Activated naive CD4-positive, alpha-beta T cell treated with anti-CD3 and anti-CD28 coated beads, Interleukin-2, amount 50 U/mL, for 24 hours (primary cell): ENCODE measurements at regions not wholly inside any gene's neighbourhood (a gene's known extent, or its start where the extent isn't known, plus 50 kb on each side); places are given as distances from the start of the nearest gene placed in this dataset.
"Not testable (repeated sequence)": the region's sequence is repeated elsewhere in the genome, so short reads cannot be mapped to it uniquely, and the experiment has no call there.

ENCODE experiments used
- H3K27ac Mint-ChIP-seq: one replicate; pipeline ENCODE4 v1.8.0; 2021; ENCODE audit warnings: mild to moderate bottlenecking, mixed read lengths
- H3K27me3 Mint-ChIP-seq: one replicate; pipeline ENCODE4 v1.8.0; 2021; ENCODE audit warnings: mixed read lengths
- H3K36me3 Mint-ChIP-seq: one replicate; pipeline ENCODE4 v1.8.0; 2021; ENCODE audit warnings: mixed read lengths
- H3K4me1 Mint-ChIP-seq: one replicate; pipeline ENCODE4 v1.8.0; 2021; ENCODE audit warnings: mixed read lengths
- H3K4me3 Mint-ChIP-seq: one replicate; pipeline ENCODE4 v1.8.0; 2021; ENCODE audit warnings: mild to moderate bottlenecking, mixed read lengths
- H3K9me3 Mint-ChIP-seq: one replicate; pipeline ENCODE4 v1.8.0; 2021; ENCODE audit warnings: mixed read lengths

DNA sequence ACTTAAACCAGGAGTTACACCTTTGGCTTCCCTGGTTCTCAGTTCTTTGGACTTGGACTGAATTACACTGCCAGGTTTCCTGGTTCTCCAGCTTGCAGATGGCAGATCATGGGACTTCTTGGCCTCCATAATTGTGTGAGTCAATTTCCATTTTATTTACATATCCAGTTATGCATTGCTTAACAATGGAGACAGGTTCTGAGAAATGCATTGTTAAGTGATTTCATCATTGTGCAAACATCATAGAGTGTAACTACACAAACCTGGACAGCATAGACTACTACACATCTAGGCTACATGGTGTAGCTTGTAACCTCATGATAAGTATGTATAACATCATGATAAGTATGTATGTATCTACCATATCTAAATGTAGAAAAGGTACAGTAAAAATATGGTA, 276.1 kb upstream of the BTG1 start:
- H3K27ac Mint-ChIP-seq = no peak overlapping the region
- no peaks in the 10 kb centered on the region for H3K27me3 Mint-ChIP-seq
- H3K36me3 Mint-ChIP-seq = peaks cover 8% of the 10 kb centered on the region
- H3K4me3 Mint-ChIP-seq = no peak overlapping the region
- H3K4me1 Mint-ChIP-seq = peaks cover 63% of the 10 kb centered on the region
- peaks cover 6% of the 10 kb centered on the region for H3K9me3 Mint-ChIP-seq

DNA sequence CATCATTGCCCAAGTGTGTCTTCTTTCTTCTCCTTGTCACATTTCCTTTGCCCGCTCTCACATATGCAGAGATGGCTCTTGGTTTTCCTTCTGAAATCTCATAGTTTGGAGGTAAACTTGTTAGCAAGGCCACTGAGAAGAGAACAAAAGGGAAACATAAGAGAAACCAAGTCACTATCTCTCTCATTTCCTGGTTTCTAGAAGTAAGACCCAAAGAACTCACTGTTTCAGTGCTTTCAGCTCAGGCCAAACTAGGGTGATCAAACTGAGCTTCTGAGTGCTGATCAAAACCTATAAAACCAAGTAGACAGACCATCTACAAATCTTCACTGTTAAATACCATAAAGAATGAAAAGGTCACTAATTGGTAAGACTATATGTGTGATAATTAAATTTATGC, 275.4 kb upstream of the BTG1 start:
- H3K4me1 Mint-ChIP-seq = peaks cover 64% of the 10 kb centered on the region
- H3K4me3 Mint-ChIP-seq = no peak overlapping the region
- H3K27ac Mint-ChIP-seq = peak overlapping the region; percentile 0
- H3K27me3 Mint-ChIP-seq = no peaks in the 10 kb centered on the region
- peaks cover 8% of the 10 kb centered on the region for H3K36me3 Mint-ChIP-seq
- H3K9me3 Mint-ChIP-seq = peaks cover 10% of the 10 kb centered on the region

DNA sequence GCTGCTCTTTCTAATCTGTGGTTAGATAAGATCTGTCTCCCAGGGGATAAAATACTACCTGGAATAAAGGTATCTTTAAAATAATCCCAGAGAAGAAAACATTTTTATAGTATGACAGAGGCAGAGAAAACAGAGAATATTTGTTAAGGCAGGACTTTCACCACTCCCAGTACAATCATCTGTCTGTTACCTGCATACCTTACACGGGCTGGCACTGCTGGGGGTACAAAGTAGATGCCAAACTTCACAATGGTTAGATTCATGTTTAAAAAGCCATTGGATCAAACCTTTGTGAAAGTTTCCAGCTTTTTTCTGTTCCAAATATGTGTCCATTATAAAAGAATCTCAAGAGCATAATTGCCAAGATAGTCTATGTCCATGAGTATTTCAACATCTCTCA, 273.6 kb upstream of the BTG1 start:
- Mint-ChIP-seq H3K9me3 (peaks cover 10% of the 10 kb centered on the region), H3K27ac (no peak overlapping the region), H3K36me3 (peaks cover 8% of the 10 kb centered on the region), H3K4me3 (no peak overlapping the region), H3K27me3 (no peaks in the 10 kb centered on the region), H3K4me1 (peaks cover 63% of the 10 kb centered on the region)

DNA sequence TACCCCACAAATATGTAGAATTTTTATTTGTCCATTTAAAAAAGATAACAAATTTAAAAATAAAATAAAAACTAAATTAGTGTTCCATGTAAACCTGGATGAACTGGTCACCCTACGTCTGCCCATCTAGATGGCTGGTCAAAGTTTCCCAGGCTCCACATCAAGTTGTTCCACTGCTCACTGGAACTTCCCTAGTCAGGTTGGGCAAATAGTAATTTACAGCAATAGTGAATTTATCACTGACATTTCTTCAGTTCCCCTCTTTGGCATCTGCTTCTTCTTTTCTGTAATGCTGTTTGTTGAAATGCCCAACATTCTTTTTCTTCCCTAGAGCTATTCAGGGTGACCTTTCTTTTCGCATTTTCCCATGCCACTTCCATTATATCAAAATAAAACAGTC, 272.7 kb upstream of the BTG1 start:
- no peak overlapping the region for H3K27ac Mint-ChIP-seq
- no peaks in the 10 kb centered on the region for H3K27me3 Mint-ChIP-seq
- peaks cover 10% of the 10 kb centered on the region for H3K9me3 Mint-ChIP-seq
- no peak overlapping the region for H3K4me3 Mint-ChIP-seq
- H3K4me1 Mint-ChIP-seq = peaks cover 58% of the 10 kb centered on the region
- peaks cover 8% of the 10 kb centered on the region for H3K36me3 Mint-ChIP-seq

DNA sequence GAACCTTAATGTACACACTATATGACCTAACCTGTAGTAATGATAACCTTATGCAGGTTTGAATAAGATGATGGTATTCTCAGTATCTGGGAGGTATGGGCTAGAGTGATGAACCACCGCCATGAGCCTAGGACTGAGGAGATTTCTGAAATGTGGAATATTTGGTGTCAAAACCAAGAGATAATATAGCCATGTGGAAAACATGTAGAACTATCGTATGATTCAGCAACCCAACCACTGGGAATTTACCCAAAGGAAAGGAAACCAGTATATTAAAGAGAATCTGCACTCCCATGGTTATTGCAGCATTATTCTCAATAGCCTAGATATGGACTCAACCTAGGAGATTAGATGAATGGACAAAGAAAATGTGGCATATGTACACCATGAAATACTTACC, 271.7 kb upstream of the BTG1 start:
- Mint-ChIP-seq H3K4me3 (no peak overlapping the region), H3K27me3 (no peaks in the 10 kb centered on the region), H3K36me3 (peaks cover 8% of the 10 kb centered on the region), H3K9me3 (peaks cover 10% of the 10 kb centered on the region), H3K27ac (peak overlapping the region; percentile 3), H3K4me1 (peaks cover 53% of the 10 kb centered on the region)

DNA sequence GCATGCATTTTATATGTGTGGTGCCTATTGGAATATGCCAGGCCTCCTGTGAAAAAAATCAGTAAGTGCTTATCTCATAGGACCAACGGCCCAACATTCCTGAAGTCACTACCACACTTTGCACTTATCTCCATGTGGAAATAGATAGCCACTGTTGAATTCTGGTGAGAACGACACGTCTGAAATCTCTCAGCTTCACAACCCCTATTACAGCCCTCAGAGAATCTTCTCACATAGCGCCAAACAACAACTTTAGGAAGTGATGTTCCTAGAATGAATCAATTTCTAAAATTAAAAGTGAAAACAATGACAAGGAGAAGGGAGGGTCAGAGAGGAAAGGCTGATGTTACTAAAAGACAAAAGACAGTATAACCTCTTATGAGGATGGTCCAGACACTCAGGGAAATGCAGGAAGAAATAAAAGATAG, 270.8 kb upstream of the BTG1 start:
- Mint-ChIP-seq H3K9me3 (peaks cover 10% of the 10 kb centered on the region), H3K4me1 (peaks cover 57% of the 10 kb centered on the region), H3K27ac (no peak overlapping the region), H3K4me3 (no peak overlapping the region), H3K36me3 (peaks cover 8% of the 10 kb centered on the region), H3K27me3 (no peaks in the 10 kb centered on the region)

DNA sequence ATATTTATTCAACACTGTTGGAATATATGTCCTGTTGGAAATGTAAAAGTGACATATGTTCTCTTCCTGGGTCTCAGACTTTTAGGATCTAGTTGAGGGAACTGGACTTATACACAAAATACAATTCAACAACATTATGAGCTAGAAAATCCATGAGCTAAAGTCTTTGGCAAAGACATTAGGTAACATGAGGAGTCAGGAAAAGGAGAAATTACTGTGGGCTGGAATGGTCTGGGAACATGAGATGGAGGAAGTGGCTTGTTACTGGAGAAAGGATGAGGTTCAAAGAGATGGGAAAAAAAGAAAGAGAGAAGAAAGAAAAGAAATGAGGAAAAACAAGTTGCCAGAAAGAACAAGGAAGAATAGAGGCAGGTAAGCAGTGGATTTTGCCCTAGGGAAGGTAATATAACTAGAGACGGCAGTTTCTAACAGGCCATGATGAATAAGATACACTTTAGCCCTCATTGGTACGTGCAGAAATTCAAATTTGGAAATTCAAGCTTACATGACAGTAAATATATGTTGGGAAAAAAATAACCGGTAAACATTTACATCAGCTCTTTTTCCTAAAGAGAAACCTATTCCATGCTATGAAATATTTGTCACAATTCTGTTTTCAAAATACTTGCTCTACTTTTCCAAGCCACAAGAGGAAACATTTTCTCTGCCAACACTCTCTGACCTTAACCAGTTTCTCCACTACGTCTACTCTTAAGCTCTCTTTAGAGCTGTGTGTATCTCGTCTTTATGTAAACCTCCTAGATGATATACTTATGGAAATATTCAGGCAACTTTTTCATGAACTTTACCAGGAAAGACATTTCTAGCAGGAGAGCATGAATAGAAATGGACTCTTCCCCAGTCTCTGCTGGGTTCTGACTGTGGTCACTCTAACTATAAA, 268.8 kb upstream of the BTG1 start:
- Mint-ChIP-seq H3K27ac (peak overlapping the region; percentile 27), H3K9me3 (peaks cover 4% of the 10 kb centered on the region), H3K4me1 (peaks cover 56% of the 10 kb centered on the region), H3K36me3 (no peaks in the 10 kb centered on the region), H3K27me3 (no peaks in the 10 kb centered on the region), H3K4me3 (no peak overlapping the region)

DNA sequence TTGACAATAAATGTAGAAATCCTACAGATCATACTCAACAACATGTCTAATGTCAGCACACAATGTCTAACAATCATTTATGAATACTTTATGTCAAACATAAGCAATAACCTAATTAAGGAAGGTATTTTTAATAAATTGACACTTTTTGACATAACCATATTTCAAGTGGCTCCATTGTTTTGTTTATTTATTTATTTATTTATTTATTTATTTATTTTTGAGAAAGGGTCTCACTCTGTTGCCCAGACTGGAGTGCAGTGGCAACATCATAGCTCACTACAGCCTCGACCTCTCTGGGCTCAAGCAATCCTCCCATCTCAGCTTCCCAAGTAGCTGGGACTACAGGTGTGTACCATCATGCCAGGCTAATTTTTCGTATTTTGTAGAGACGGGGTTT, 267.6 kb upstream of the BTG1 start:
- H3K4me1 Mint-ChIP-seq = peaks cover 66% of the 10 kb centered on the region
- no peak overlapping the region for H3K4me3 Mint-ChIP-seq
- no peak overlapping the region for H3K27ac Mint-ChIP-seq
- peaks cover 1% of the 10 kb centered on the region for H3K36me3 Mint-ChIP-seq
- peaks cover 4% of the 10 kb centered on the region for H3K9me3 Mint-ChIP-seq
- H3K27me3 Mint-ChIP-seq = no peaks in the 10 kb centered on the region

DNA sequence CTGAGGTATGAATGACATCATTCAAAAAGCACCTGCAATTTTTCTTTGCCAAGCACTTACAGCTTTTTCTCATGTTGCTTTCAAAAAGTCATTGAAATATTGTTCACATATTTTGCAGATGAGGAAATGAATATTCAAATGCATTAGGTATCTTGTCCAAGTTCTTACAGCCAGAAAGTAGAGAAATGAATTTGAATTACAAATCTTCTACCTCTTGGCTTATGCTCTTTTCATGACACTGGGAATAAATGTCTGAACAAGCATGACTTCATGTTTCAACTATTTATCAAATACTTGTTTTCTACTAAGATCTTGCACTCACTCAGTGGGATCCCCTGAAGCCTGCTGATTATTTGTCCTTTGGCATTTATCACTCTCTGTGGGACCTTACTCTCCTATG, 267.2 kb upstream of the BTG1 start:
- Mint-ChIP-seq H3K36me3 (peaks cover 1% of the 10 kb centered on the region), H3K27me3 (no peaks in the 10 kb centered on the region), H3K4me1 (peaks cover 68% of the 10 kb centered on the region), H3K4me3 (no peak overlapping the region), H3K9me3 (peaks cover 4% of the 10 kb centered on the region), H3K27ac (no peak overlapping the region)

DNA sequence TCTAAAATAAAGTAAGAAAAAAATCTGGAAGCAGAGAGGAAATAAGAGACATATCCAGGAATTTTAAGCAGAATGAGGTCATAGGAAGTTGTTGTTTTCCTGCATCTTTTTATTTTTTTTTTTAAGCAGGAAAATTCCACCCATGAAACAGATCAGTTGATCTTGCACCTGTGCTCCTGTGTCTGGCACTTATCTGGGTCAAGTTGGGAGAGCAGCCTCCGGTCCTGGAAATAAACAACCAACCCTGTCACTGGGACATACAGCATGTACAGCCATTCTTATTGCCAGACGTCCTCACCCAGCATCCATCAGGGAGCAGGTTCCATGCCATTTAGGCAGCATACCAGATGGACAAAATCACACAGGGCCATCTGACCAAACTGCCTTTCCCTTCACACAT, 266.0 kb upstream of the BTG1 start:
- Mint-ChIP-seq H3K36me3 (peaks cover 1% of the 10 kb centered on the region), H3K27ac (peak overlapping the region; percentile 10), H3K4me1 (peaks cover 68% of the 10 kb centered on the region), H3K9me3 (peaks cover 4% of the 10 kb centered on the region), H3K27me3 (no peaks in the 10 kb centered on the region), H3K4me3 (no peak overlapping the region)

DNA sequence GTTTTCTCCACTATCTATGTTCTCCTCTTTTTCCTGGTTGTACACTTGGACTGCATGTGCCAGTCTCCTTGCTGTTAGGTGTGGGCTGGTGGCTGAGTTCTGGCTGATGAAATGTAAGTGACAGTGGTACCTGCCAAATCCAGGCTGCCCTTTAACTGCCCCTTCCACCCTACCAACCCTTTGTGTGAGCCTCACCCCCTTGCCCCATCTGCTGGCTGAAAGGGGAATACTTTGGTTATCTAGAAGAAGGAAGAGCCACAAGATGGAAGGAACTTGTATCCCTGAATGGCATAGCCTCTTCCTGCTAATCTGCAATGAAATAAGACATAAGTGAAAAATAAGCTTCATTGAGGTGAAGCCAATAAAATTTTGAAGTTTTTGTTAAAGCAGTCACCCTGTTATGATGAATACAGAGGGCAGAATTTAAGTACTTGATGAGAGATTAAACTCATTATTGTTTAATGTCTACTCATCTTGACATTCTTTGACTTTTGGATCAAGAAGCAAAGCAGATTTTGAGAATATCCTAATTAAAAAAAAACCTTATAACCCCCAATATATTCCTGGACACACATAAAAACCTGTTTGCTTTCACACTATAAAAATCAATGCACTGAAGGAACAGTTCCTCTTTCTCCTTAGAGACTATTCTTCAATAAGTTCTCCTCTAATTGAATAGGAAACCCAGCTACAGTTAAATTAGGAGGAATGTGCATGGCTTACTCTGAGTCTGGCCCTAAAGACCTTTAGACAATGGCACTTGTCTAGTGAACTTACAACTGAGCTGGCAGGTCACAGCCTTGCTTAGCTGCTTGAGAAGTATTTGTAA, 262.6 kb upstream of the BTG1 start:
- Mint-ChIP-seq H3K27ac (peak overlapping the region; percentile 59), H3K4me1 (peaks cover 80% of the 10 kb centered on the region), H3K27me3 (no peaks in the 10 kb centered on the region), H3K36me3 (peaks cover 1% of the 10 kb centered on the region), H3K9me3 (no peaks in the 10 kb centered on the region), H3K4me3 (no peak overlapping the region)

DNA sequence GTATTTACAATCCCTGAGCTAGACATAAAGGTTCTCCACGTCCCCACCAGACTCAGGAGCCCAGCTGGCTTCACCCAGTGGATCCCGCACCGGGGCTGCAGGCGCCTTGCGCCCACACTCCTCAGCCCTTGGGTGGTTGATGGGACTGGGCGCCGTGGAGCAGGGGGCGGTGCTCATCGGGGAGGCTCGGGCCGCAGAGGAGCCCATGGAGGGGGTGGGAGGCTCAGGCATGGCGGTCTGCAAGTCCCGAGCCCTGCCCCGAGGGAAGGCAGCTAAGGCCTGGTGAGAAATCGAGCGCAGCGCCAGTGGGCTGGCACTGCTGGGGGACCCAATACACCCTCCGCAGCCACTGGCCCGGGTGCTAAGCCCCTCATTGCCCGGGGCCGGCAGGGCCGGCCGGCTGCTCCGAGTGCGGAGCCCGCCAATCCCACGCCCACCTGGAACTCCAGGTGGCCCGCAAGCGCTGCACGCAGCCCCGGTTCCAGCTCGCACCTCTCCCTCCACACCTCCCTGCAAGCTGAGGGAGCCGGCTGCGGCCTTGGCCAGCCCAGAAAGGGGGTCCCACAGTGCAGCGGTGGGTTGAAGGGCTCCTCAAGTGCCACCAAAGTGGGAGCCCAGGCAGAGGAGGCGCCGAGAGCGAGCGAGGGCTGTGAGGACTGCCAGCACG, 260.9 kb upstream of the BTG1 start:
- not testable (repeated sequence) for H3K4me3 Mint-ChIP-seq, H3K9me3 Mint-ChIP-seq, H3K36me3 Mint-ChIP-seq, H3K27me3 Mint-ChIP-seq
- H3K27ac Mint-ChIP-seq = peak overlapping the region; percentile 15
- H3K4me1 Mint-ChIP-seq = peaks cover 88% of the 10 kb centered on the region

DNA sequence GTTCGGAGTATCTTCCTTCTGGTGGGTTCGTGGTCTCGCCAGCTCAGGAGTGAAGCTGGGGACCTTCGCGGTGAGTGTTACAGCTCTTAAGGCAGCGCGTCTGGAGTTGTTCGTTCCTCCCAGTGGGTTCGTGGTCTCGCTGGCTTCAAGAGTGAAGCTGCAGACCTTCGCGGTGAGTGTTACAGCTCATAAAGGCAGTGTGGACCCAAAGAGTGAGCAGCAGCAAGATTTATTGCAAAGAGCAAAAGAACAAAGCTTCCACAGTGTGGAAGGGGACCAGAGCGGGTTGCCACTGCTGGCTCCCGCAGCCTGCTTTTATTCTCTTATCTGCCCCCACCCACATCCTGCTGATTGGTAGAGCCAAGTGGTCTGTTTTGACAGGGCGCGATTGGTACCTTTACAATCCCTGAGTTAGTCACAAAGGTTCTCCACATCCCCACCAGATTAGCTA, 260.2 kb upstream of the BTG1 start:
- not testable (repeated sequence) for H3K36me3 Mint-ChIP-seq, H3K27me3 Mint-ChIP-seq, H3K9me3 Mint-ChIP-seq
- Mint-ChIP-seq H3K4me3 (peak overlapping the region; percentile 91), H3K4me1 (peaks cover 91% of the 10 kb centered on the region), H3K27ac (peak overlapping the region; percentile 99)

DNA sequence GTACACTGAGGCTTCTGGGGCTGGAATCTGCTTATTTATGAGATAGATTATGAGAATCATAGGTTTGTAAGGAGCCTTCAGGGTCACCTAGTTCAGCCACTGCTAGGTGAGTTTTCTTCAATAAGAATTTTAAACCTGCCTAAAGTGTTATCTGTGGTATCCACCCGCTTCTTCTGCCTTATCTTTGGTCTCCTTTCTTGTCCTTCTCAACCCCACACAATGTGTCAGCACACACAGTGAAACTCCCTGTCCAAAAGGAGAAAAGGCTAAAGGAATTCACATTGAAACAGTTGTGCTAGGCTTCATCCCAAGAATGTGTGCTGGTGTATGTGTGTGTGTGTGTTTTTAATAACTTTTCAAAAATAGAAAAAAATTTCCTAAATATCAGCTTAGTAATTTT, 259.3 kb upstream of the BTG1 start:
- Mint-ChIP-seq H3K36me3 (peaks cover 1% of the 10 kb centered on the region), H3K4me3 (peak overlapping the region; percentile 91), H3K27me3 (no peaks in the 10 kb centered on the region), H3K27ac (peak overlapping the region; percentile 98), H3K4me1 (peaks cover 92% of the 10 kb centered on the region), H3K9me3 (no peaks in the 10 kb centered on the region)

DNA sequence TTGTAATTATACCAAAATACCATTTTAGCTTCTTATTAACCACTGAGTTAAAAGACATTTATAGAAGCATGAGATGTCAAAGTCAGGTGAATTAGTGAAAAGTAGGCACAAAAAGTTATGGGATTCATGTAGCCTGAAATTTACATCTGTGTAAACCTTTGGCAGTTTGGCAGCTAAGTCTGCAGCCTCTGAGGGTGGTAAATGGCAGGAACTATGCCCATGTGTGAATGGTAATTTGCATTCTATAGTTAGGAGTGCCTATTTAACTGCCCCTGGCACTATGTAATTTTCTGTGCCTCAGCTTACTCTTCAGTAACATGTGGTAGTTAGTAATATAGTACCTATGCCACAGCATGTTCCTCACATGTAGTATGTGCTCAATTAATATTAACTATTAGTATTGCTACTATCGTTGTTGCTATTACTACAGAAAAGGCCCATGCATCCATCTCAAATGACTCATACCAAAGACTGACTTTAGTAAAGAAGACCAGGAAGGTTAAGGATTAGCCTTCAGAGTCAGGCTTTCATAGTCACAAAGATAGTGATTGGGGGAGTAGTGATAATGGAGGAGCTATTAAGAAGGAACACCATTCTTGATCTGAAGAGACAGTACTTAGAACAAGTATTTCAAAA, 258.7 kb upstream of the BTG1 start:
- peak overlapping the region; percentile 91 for H3K4me3 Mint-ChIP-seq
- peak overlapping the region; percentile 98 for H3K27ac Mint-ChIP-seq
- no peaks in the 10 kb centered on the region for H3K27me3 Mint-ChIP-seq
- no peaks in the 10 kb centered on the region for H3K9me3 Mint-ChIP-seq
- H3K36me3 Mint-ChIP-seq = peaks cover 1% of the 10 kb centered on the region
- peaks cover 92% of the 10 kb centered on the region for H3K4me1 Mint-ChIP-seq
